MCF 10A (cell line): ENCODE measurements at regions not wholly inside any gene's neighbourhood (a gene's known extent, or its start where the extent isn't known, plus 50 kb on each side); places are given as distances from the start of the nearest gene placed in this dataset.

Experiments
- BruUV-seq: library from RNA; stranded (reverse); fragments of 400-500 nt; replicated peaks from 2 replicates; lab custom pipeline; 2021; lab: Mats Ljungman, UMichigan
- CTCF ChIA-PET: fragments of 300-600 bp; sonication (Branson Sonifier 250); formaldehyde crosslinking; extraction: SDS; loops from one replicate; lab custom pipeline; 2021; ENCODE audit warnings: antibody characterized with exemption, inconsistent platforms; lab: Yijun Ruan, JAX
- POLR2A ChIA-PET: fragments of 300-600, 350-650 bp; sonication (Branson Sonifier 250); formaldehyde crosslinking; extraction: SDS; loops from one replicate; lab custom pipeline; 2020; ENCODE audit warnings: antibody characterized with exemption, inconsistent platforms; lab: Yijun Ruan, JAX
- DNase-seq: peaks from one replicate; pipeline ENCODE4 v3.0.0-alpha.2; 2018; ENCODE audit not compliant: unreplicated experiment
- H3K27ac Mint-ChIP-seq: one replicate; pipeline ENCODE4 v1.8.0; 2022; ENCODE audit warnings: mild to moderate bottlenecking, low read depth, mixed read lengths; ENCODE audit not compliant: unreplicated experiment
- H3K27me3 Mint-ChIP-seq: one replicate; pipeline ENCODE4 v1.8.0; 2022; ENCODE audit warnings: mixed read lengths; ENCODE audit not compliant: insufficient read depth, unreplicated experiment
- H3K36me3 Mint-ChIP-seq: one replicate; pipeline ENCODE4 v1.8.0; 2022; ENCODE audit warnings: mild to moderate bottlenecking, moderate library complexity, mixed read lengths; ENCODE audit not compliant: insufficient read depth, unreplicated experiment
- H3K4me1 Mint-ChIP-seq: one replicate; pipeline ENCODE4 v1.8.0; 2022; ENCODE audit warnings: mixed read lengths; ENCODE audit not compliant: insufficient read depth, unreplicated experiment
- H3K4me3 Mint-ChIP-seq: one replicate; pipeline ENCODE4 v1.8.0; 2022; ENCODE audit warnings: mild to moderate bottlenecking, moderate library complexity, mixed read lengths; ENCODE audit not compliant: unreplicated experiment
- H3K9me3 Mint-ChIP-seq: one replicate; pipeline ENCODE4 v1.8.0; 2022; ENCODE audit warnings: mixed read lengths; ENCODE audit not compliant: unreplicated experiment
- CTCF ChIP-seq: fragments of 200-600 bp; IDR thresholded peaks from one replicate; pipeline ENCODE4 v1.8.0; 2022; ENCODE audit warnings: antibody characterized with exemption, mild to moderate bottlenecking; ENCODE audit not compliant: unreplicated experiment
- intact Hi-C: fragments of 100-400 bp; cut with micrococcal nuclease; formaldehyde crosslinking; loops from 2 replicates; pipeline ENCODE4 v1.14.1; 2022

- ChIA-PET POLR2A (no interaction called here), CTCF (no interaction called here)
- H3K27me3 Mint-ChIP-seq, result no peaks in the 10 kb centered on the region
- H3K4me3 Mint-ChIP-seq, result no peak overlapping the region
- intact Hi-C loops, result no loop called here
- BruUV-seq, result no TSS peak
- no peak overlapping the region for H3K27ac Mint-ChIP-seq
- no peak for DNase-seq
- H3K9me3 Mint-ChIP-seq, result peaks cover 6% of the 10 kb centered on the region
- no peaks in the 10 kb centered on the region for H3K4me1 Mint-ChIP-seq
- H3K36me3 Mint-ChIP-seq, result no peaks in the 10 kb centered on the region
- no peak for TF ChIP-seq CTCF
Observed at GRCh38 chr5:101829255-101829654, 466.8 kb downstream of the SLCO4C1 start.

DNA sequence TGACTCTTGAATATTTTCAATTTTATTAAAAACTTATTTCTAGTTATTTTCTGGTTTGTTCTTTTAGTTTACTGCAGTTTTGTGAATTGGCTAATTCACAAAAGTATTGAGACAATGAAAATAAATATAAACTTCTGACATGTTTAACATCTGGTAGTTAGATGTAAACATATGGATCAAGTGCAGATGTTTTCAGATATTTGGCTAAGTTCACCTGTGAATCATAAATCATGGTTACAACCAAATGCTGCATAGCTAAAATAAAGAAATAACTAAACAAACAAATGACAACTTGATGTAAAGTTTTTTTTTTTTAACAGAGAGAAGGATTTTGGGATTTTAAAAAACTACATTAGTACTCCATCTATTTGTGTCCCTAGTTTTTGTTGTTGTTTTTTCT, 484.6 kb downstream of the SLCO4C1 start:
- BruUV-seq, result no TSS peak
- no peaks in the 10 kb centered on the region for H3K4me1 Mint-ChIP-seq
- no peak for DNase-seq
- no peak overlapping the region for H3K4me3 Mint-ChIP-seq
- H3K27me3 Mint-ChIP-seq, result no peaks in the 10 kb centered on the region
- CTCF ChIA-PET, result no interaction called here
- H3K9me3 Mint-ChIP-seq, result no peaks in the 10 kb centered on the region
- no peaks in the 10 kb centered on the region for H3K36me3 Mint-ChIP-seq
- no peak for TF ChIP-seq CTCF
- POLR2A ChIA-PET, result no interaction called here
- intact Hi-C loops, result no loop called here
- H3K27ac Mint-ChIP-seq, result no peak overlapping the region

DNA sequence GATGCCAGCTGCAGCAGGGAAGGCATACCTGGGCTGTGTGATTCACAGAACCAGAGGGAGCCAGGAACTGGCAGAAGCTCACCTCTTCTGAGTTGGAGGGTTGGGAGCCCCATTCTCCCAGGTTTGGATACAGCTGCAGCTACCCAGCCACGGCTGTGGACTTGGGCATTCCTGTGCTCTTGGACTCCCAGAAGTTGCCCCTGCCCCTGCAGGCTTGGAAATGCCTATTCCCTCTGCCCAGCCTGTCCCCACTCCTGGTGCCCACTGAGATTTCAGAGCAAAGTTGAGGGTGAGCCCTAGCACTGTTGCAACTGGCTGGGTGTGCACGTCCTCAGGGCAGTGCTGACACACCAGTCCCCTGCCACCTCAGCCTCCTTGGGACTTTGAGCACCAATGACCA, 489.7 kb downstream of the SLCO4C1 start:
- intact Hi-C loops, result no loop called here
- peaks cover 6% of the 10 kb centered on the region for H3K9me3 Mint-ChIP-seq
- no peak overlapping the region for H3K4me3 Mint-ChIP-seq
- ChIA-PET POLR2A (no interaction called here), CTCF (interaction anchor here (1.1 kb wide), 1 partner anchor 9 kb away, joined by 3 read pairs; no protein-coding TSS in a partner anchor)
- H3K27me3 Mint-ChIP-seq, result no peaks in the 10 kb centered on the region
- TF ChIP-seq CTCF, result no peak
- H3K4me1 Mint-ChIP-seq, result no peaks in the 10 kb centered on the region
- BruUV-seq, result no TSS peak
- H3K27ac Mint-ChIP-seq, result no peak overlapping the region
- H3K36me3 Mint-ChIP-seq, result peaks cover 6% of the 10 kb centered on the region
- DNase-seq, result no peak

- H3K4me3 Mint-ChIP-seq, result no peak overlapping the region
- no TSS peak for BruUV-seq
- no peaks in the 10 kb centered on the region for H3K27me3 Mint-ChIP-seq
- H3K27ac Mint-ChIP-seq, result no peak overlapping the region
- H3K9me3 Mint-ChIP-seq, result no peaks in the 10 kb centered on the region
- POLR2A ChIA-PET, result no interaction called here
- no peak for TF ChIP-seq CTCF
- CTCF ChIA-PET, result no interaction called here
- intact Hi-C loops, result no loop called here
- H3K4me1 Mint-ChIP-seq, result no peaks in the 10 kb centered on the region
- H3K36me3 Mint-ChIP-seq, result no peaks in the 10 kb centered on the region
- no peak for DNase-seq
Observed at GRCh38 chr5:101796427-101796826, 499.7 kb downstream of the SLCO4C1 start.
